HG02840 (cell line): ENCODE measurements at regions not wholly inside any gene's neighbourhood (a gene's known extent, or its start where the extent isn't known, plus 50 kb on each side); places are given as distances from the start of the nearest gene placed in this dataset.
"Not testable (repeated sequence)": the region's sequence is repeated elsewhere in the genome, so short reads cannot be mapped to it uniquely, and the experiment has no call there.

ENCODE experiments used
- ATAC-seq: cut with Tn5 transposase; IDR thresholded peaks from one replicate; pipeline ENCODE4 v1.9.1; 2021; ENCODE audit warnings: mild to moderate bottlenecking, moderate library complexity, moderate number of reproducible peaks; ENCODE audit not compliant: unreplicated experiment, low FRiP score

DNA sequence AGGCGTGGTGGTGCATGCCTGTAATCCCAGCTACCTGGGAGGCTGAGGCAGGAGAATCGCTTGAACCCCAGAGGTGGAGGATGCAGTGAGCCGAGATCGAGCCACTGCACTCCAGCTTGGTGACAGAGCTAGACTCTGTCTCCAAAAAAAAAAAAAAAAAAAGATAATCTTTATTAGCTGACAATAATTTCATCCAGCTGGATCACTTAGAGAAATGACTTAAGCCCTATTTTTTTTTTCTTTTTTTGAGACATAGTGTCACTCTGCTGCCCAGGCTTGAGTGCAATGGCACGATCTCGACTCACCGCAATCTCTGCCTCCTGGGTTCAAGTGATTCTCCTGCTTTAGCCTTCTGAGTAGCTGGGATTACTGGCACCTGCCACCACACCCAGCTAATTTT is 51.6 kb upstream of the MAP4K4 start:
- ATAC-seq: not testable (repeated sequence)

- ATAC-seq: no peak
Measured at GRCh38 chr2:101644842-101645383, 52.6 kb upstream of the MAP4K4 start.

- no peak for ATAC-seq
Measured at GRCh38 chr2:101643004-101643524, 54.4 kb upstream of the MAP4K4 start.

DNA sequence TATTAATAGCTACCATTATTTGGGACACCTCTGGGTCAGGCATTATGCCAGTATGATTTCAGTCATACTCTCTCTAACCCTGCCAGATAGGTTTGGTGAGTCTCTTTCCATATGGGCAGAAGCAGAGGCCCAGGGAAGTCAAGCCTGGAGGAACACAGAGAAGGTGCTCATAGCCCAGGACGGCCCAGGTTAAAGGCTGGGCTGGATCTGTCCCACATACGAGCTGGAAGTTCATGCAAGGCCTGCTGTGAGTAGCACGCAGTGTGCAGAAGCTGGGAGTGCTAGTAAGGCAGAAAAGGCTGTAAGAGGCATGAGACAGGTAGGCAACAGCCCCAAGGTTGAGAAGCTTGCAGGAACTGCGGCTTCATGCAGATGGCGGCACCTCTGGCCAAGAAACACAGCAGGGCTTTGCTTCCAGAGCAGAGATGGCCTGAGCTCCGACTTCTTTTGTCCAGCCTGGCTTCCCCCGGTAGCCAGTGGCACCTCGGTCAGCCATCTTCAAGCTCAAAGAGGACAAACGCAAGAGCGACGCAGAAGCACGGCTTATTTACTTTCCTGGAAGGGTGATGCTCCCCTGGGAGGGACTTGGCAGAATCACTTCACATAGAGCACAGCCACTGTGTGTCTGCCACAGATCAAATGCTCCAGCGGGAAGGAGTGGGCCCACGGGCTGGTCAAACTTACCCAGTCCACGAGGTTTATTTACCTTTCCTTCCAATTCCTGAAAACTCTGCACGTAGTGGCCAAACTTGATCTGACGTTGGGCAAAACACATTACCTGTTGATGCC is 58.5 kb upstream of the MAP4K4 start:
- no peak for ATAC-seq

- ATAC-seq: no peak
Measured at GRCh38 chr2:101638181-101638711, 59.3 kb upstream of the MAP4K4 start.

GRCh38 chr2:101630224-101630949 is 67.1 kb upstream of the MAP4K4 start:
- no peak for ATAC-seq

DNA sequence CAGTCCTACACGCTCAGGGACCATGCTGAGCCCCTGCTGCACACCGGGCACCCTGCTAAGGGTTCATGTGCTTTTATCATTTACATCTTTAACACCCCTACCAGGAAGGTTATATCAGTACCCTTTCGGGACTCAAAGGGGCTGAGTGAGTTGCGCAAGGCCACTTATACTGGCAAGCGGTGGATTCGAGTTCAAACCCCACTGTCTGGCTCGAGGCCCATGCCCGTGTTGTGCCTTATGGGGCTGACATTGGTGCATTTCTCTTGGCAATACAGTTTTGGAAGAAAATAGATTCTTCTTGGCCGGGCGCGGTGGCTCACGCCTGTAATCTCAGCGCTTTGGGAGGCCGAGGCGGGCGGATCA is 69.5 kb upstream of the MAP4K4 start:
- ATAC-seq: no peak

- ATAC-seq: no peak
Measured at GRCh38 chr2:101627285-101628029, 70.0 kb upstream of the MAP4K4 start.

DNA sequence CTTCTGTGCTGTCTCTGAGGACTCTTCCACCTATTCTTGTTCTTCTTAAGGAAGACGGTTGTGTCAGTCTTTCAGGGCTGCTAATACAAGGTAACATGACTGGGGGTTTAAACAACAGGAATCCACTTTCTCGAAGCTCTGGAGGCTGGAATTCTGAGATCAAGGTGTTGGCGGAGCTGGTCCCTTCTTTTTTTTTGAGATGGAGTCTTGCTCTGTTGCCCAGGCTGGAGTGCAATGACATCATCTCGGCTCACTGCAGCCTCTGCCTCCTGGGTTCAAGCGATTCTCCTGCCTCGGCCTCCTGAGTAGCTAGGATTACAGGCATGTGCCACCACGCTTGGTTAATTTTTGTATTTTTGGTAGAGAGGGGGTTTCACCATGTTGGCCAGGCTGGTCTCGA is 71.7 kb upstream of the MAP4K4 start:
- ATAC-seq: not testable (repeated sequence)

DNA sequence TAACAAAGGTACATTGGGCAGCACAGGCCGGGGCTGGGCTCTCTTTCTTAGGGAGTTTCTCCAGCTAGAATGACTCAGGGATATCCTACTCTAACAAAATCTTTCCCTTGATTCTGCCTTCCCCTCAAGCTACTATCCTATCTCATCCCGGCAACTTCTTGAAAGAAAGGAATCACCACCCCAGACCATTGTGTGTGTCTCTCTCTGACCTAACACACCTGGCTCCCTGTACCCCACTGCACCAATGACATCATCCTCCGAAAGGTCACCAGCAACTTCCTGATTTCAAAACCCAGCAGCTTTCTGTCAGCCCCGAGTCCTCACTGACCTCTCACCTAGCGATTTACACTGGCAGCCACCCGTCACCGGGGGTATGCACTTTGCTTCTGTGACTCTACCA is 72.1 kb upstream of the MAP4K4 start:
- ATAC-seq: no peak

- ATAC-seq: no peak
Measured at GRCh38 chr2:101624706-101625332, 72.7 kb upstream of the MAP4K4 start.

DNA sequence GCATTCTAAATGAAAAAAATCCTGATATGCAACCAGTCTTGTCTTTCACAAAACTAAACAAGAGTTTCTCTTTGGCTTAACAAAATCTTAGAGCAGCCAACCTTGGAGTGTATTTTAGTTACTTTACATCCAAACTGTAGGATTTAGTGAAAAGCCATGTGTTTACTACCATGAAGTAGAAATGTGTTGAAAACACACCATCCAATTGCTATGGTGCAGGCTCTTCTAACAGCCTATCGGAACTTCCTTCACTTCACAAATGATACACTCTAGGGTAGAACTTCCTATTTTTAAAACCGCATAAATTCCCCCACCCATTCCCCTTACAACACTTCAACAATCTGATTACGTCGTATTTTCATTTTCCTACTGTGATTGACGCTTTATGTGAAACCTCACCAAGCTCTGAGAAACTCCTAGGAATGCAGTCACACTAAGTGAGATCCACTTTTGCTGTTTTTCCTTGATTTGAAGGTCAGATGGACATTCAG is 74.4 kb upstream of the MAP4K4 start:
- peak; percentile 62 for ATAC-seq

GRCh38 chr2:101622210-101623030 is 75.1 kb upstream of the MAP4K4 start:
- peak; percentile 88 for ATAC-seq

GRCh38 chr2:101619191-101619591 is 78.3 kb upstream of the MAP4K4 start:
- no peak for ATAC-seq

- ATAC-seq: no peak
Measured at GRCh38 chr2:101617796-101618195, 79.7 kb upstream of the MAP4K4 start.

DNA sequence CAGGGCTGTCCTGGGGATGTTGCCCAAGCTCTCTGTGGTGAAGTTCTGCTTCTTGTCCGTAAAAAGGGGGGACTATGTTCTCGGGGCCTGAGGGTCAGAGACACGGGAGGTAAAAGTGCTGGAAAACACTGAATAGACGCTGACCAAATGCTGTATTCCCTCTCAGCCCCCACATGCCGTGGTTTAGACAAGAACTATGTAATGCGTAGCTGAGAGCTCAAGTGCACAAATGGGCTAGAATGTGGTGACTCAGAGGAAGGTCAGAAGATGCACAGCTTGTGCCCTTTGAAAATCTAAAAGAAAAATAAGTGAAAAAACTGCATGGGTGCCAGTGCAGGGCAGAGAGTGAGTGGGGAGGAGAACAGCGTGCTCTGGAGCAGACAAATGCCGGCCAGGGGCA is 80.3 kb upstream of the MAP4K4 start:
- no peak for ATAC-seq

GRCh38 chr2:101614127-101614759 is 83.3 kb upstream of the MAP4K4 start:
- ATAC-seq: no peak

DNA sequence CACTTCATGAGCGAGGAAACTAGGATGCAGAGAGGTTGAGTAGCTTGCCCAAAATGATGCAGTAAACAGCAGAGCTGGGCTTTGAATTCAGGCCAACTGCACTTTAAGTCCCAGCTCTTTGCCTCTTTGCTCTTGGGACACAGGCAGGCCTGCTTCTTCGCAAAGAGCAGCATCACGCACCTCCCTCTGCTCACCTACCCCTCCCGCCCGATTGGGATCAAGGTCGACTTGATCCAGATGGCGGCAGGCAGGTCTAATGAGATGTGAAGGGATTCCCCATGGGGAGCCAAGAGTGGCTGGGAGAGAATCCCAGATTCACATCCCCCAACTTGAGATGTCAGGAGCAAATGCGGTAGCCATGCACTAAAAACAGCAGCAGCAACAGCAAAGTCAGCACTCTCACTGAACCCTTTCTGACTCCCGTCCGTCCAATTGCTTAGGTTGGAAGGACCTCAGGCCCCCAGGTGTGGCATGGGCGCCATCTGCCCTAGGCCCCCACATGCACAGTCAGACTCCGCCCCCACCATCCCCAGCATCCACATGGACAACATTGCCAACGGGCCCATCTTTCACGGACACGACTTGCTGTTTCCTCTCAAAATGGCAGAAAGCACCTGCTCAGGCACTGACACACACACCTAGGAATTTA is 84.3 kb upstream of the MAP4K4 start:
- ATAC-seq: no peak
